CD4-positive, alpha-beta T cell treated with Interleukin-10 for 1 hour (primary cell): ENCODE measurements at regions not wholly inside any gene's neighbourhood (a gene's known extent, or its start where the extent isn't known, plus 50 kb on each side); places are given as distances from the start of the nearest gene placed in this dataset.

Experiments used
- DNase-seq: peaks from one replicate; pipeline ENCODE4 v3.0.0-alpha.2; 2020

DNA sequence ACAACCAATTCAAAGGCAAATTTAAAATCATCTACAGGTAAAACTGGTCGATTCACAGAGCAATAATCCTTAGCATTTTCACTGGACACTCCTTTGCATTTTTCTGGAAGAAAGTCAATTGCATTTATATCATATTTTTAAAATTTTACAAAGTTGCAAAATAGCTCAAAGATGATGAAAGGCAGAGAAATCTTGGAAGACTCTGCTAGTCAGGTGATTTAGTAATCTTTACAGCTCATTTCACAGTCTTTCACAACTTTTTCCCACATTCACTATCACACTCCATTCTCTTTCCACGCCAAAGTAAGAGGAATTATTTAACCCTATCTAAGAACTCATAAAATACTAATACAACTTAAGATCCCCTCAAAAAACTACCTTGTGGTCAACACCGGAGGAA lies 1063.8 kb downstream of the EFNB2 start:
- no peak for DNase-seq

DNA sequence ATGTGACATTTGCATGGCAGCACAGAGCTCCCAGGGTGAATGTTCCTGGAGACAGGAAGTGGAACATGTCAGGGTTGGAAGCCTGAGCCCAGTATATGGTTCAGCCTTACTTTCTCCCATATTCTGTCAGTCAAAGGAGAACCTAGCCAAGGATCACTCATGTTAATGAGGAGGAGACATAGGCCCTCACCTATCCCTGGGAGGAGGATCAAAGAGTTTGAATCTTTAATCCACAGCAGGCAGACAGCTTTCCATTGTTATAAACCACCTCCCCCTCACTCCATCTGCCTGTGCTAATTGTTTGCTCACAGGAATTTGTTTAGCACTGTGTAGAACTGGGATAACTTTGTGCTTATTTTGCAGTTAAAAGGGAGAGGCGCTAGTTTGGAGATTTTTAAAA lies 1069.1 kb downstream of the EFNB2 start:
- no peak for DNase-seq

DNA sequence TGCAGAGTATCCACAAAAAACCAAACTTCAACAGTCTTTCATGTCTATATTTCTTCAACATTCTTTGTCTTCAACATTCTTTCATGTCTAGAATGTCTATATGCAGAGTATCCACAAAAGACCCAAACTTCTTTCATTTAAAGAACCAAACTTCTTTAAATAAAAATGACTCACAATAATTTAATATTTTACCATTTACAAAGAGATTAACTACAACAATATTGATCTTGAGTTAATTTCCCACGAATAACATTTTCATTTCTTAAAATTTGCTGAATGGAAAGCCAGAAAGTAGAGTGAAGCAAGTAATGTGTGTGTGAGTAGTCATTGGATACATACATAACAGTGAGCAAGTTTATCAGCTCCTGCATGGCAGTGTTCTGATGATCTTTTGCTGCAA lies 1069.7 kb downstream of the EFNB2 start, which contains the start of gene DAOA:
TSS of gene DAOA (plus strand) at position 301 of the 400 bp plus-strand sequence.
- no peak for DNase-seq

DNA sequence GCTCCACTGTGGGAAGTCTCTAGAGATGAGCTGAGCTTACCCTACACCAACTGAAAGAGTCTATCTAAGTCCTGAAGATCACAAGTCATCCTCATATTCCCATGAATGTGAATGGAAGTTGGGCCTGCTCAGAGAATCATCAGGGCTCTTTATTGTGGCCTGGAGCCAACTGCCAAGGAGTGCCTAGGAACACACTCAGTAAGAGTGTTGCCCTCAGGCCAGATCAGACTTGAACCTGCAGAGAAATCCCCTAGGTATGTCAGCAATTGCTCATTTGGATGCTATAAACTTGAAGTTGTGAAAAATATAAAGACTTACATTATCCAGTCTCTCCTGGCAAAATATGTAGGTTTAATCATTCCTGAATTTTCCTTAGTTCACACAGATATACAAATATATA lies 1070.2 kb downstream of the EFNB2 start:
- DNase-seq, result no peak

DNA sequence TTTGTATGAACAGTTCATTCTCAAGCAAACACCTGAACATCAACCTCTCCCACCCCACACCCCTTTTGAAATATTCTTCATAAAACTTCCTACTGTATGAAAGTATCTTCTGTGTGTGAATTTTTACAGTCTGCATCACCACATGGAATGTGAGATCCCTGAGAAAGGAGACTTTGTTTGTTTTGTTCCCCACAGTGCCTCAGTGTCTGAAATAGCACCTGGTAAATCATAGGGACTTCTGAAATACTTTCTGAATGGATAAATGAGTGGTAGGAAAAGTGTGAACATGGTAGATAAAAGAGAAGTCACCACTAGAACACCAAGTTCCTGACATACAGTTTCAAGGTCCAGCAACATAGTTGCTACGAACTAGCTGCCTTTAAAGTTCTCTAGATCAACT lies 1071.2 kb downstream of the EFNB2 start:
- no peak for DNase-seq

DNA sequence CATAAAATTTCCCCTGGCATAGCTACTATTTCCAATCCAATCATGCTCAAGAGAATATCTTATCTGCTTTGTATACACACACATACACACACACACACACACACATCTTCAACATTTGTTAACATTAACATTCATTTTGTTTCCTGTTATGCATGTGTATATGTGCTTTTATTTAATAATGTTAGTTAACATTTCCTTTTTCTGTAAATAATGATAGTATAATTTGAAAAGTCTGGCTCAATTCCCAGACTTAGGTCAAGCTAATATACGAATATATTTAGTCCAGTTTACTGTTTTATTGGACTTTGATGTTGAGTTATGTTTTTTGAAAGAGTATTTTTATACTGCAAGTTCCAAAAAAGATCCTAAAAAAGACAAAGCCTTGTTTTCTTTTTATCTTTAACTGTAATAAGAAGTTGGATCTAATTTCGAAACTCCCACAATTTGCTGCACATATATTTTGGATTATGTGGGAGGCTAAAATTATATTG lies 1072.4 kb downstream of the EFNB2 start:
- DNase-seq, result no peak

DNA sequence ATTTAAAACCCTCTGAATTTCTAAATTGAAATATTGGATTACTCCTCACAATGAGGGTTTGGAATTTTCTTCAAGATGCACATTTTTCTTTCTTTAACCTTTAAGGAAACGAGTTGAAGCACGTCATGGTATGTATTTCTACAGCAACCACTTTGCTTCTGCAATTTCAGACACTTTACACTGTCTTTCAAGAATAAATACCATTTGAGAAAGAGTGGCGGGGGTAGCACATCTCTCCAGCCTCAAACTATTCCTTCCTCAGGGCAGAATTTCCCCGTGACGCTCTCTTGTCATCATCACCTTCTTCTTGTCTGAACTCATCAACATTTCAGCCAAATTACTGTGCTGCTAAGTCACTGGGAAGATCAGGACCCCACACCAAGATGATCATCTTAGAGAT lies 1073.4 kb downstream of the EFNB2 start:
- DNase-seq, result no peak

DNA sequence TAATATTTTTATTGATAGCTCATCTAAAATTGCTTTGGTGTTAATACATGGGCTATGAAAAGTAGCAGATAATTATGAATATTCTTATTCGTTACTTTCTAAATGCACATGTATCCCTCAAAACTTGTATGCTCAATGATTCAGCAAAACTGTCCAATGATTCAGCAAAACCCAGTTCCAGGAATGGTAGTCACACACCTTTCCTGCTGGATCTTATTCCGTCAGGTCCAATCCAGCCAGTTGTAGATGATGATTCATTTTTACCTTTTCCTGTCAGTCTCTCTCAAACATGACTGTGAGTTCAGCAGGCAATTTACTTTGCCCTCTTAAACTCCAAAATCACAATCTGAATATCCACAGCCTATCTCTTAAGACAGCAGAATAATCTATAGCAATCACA lies 1082.6 kb downstream of the EFNB2 start:
- no peak for DNase-seq

DNA sequence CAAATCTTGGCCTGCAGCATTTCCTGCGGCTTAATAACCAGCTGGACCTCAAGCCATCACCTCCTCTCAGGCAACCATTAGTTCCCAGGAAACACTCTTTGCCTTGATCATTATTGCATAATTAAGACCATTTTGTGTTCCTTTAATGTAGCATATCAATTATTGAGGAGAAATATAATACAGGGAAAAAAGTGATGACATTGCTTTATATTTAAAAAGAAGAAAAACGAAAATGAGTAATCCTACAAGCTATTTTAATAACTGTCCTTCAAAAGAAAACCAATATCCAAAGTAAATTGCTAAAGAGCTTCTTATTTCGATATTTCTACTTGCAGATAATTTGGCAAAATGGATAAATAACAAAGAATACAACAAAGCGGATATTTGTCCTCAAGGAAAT lies 1084.7 kb downstream of the EFNB2 start:
- no peak for DNase-seq

DNA sequence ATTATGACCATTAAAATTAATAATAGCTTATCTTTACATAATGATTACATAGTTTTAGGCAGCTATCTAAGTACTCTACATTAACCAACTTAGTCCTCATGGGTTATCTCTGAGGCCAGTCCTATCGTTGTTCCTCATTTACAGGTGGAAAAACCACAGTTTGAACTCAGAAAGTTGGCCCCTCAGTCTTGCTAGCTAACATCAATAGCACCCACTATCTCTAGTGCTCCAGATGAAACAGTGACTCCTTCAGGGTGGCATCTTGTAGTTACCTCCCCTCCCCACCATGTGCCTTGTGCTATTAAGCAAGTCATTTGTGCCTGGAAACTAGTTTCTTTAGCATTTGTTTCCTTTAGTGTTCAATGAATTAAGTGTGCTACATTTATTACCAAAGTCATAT lies 1086.7 kb downstream of the EFNB2 start:
- DNase-seq, result no peak

DNA sequence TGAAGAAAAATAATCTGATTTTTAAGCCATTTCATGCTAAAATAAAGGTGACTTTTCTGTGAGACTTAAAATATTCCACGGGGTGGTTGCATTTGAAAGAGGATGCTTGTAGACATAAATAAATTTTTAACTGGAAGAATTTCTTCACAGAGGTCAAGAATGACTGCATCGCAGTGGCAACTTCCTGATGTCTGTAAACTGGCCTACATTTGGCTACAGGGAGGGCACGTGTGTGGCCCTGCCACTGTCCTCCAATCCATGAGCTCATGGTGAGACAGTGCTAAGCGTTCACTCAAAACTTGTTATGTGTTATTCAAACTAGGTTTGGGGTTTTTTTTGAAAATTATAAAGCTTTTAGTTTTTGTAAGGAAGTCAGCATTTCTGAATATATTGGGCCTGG lies 1089.3 kb downstream of the EFNB2 start:
- no peak for DNase-seq

DNA sequence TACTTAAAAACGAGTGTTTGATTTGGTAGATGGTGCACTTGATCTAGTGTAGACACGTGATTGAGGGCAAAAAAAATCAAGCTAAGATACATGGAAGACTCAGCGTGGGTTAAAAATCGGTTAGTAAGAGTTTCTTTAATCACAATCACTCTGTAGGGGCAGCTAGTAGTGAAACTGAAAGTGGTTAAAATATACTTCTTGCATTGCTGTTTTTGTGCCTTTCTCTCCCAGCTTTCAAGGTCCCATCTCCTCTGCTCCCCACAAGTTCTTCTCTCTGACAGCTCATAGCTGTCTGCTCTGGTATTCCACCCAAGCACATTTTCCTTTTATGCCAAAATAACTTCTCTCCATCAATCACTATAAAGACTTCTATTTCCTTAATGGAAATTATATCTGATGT lies 1089.7 kb downstream of the EFNB2 start:
- no peak for DNase-seq

DNA sequence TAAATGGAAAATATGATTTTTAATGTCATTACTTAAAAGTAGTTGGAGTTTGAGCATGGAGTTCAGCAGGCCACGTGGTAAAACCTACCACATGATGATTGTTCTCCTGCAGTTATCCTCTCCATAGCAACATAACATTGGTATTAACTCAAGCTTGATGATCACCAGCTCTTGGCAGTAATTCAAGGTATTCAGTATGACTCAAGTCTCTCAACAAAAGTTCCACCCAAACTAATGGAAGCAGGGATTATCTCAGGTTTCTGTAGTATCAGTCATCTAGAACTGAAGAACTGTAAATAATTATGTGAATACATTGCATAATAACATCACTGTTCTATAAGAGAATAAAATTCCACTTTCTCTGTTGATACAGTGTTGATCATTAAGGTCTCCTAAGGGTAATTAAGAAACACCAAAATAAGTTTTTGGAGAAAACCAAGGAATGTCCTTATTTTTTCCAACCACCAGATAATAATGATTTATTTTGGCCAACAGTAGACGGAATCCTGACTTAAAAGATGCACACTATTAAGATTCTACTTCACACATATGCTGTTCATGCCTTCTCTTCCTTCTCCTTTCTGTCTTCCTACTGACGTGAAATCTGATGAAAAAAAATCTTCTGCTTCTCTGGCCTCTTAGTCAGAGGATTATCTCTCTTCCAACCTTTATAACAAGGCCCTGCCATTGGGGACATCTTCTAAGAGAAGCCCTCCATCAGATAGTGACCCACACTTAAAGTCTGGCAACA lies 1092.3 kb downstream of the EFNB2 start:
- DNase-seq, result no peak

DNA sequence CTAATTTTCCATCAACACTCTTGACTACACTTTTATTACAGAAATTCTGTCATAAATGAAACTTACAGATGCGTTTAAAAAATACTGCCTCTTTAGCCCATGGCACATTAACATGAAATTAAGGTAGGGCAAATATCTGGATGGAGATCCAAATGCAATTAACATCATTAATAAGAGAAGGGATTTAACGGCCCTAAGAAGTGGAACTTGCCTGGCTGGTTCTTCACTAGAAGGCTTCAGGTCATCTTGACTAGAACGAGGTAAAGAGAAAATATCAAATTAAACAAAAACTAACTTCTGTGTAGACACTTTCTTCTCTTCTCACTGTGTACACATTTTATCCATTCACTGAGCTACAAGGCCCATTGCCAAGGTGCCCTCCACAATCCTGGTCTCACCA lies 1093.4 kb downstream of the EFNB2 start:
- no peak for DNase-seq

DNA sequence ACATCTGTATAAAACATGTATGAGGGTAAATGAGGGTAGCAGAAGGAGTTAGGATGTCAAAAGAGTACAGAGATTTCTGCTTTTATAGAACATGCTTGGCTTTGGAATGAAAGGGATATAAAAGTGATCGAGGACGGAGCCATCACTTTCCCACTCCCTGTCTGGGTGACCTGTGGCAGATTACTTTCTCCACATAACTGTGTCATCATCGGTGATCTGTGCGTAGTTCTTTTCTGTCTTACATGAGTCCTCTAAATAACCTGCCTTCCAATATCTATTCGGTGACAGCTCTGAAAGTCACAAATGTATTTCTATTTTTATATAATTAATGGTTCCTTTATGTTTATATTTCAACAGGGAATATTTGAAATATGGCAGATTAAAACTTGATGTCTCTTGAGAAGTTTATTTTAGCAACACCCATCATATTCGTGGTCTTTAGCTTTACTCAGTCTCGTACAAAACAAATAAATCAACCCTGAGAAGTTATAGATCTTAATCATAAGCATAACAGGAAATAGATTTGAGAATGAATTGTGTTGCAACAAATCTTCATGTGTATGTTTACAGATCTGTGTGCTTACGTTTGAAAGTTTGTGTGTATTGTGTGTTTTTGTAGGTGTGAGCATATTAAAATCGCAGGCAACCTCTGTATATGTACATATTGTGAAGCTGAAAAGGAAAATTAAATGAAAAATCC lies 1094.3 kb downstream of the EFNB2 start:
- DNase-seq, result no peak

DNA sequence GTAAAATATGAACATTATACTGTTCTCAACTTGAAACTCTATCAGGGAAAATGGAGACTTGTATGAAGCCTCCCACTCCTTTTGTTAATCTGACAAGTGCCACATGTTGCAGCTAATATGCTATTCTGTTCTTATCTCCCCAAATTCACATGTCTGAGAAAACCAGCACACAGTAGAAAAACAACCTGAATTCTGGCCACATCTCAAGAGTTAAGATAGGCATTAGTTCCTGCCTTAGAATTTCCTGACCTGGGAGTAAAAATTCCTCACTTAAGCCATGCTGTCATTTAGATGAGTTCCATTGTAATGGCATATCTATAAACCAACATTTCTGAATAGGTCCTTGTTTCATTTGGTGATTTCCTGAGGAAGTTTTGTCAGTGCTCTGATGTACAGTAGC lies 1098.5 kb downstream of the EFNB2 start:
- no peak for DNase-seq

DNA sequence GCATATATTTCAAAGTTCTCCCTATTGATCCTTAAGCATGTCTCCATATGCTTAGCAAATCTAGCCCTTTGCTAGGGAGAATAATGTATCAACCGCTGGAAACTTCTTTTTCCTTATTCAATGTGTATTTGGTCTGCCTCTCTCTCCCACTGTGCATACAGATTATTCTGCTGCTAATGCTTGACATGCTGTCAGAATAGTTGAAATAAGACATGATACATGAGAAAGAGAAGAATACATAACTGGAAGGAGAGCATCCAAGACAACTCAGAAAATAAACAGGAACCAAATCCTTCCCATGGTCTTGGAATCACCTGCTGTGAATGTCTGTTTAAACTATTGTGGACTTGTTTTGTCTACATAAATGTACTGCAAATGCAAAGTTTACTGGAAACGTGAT lies 1103.0 kb downstream of the EFNB2 start:
- no peak for DNase-seq

DNA sequence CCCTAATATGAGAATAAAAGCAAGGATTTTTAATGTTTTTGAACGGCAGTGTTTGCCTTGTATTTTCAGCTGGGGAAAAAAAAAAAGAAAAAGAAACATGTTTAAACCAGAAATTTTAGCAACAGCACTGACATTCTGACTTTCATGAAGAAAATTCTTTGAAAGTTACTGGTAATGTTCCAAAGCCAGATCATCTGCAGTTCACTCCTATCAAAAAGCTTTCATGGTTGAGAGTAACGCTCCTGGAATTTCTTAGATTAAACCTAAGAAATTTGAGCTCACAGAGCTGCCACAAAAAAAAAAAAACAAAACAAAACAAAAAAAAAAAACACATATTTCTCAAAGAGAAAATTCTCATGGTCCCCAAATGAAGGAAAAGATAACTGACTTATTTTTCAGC lies 1106.7 kb downstream of the EFNB2 start:
- DNase-seq, result no peak

DNA sequence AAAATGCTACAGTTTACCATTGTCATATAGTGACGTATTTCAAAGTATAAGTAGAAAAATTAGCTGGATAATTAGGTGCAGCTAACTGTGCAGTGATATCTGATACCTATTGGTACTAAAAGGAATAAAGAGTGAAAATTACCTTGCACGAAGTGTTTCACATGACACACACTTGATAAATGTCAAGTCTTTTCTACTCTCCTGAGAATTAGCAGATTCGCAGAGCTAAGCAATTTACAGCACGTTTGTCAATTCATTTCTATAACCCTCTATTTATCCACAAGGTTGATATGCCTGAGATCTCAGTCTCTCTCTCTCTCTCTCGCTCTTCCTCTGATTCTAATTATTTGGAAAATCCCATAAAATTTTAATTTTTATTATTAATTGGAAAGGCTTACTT lies 1109.0 kb downstream of the EFNB2 start:
- DNase-seq, result no peak

DNA sequence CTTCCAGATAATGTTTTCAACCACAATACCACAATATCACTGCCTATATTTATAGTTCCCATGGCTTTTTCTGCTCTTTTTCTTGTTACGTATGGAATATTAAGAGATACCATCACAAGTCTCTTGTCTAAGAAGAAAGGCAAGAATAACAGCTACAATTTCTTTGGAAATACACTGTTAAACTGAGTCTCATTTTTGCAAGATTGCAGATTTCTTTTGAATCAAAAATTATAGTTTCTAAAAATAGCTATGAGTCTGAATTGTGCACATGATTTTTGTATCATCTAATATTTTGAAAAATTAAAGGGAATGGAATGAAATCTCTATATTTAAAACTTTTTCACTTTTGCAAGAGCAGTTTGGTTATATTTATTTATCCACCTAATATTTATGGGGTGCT lies 1120.8 kb downstream of the EFNB2 start:
- DNase-seq, result no peak

DNA sequence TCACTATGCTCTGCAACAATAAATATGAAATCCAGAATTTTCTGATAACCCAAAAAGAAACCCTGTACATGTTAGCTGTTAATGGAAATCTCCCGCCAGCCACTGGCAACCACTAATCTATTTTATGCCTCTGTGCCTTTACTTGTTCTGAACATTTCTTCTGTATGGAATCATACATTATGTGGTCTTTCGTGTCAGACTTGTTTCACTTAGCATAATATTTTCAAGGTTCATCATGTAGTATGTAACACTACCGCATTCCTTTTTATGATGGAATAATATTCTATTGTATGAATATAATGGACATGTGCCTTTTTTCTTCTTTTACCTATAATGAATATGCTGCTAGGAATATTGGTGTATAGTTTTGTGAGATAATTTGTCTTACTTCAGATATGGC lies 1123.3 kb downstream of the EFNB2 start:
- no peak for DNase-seq

DNA sequence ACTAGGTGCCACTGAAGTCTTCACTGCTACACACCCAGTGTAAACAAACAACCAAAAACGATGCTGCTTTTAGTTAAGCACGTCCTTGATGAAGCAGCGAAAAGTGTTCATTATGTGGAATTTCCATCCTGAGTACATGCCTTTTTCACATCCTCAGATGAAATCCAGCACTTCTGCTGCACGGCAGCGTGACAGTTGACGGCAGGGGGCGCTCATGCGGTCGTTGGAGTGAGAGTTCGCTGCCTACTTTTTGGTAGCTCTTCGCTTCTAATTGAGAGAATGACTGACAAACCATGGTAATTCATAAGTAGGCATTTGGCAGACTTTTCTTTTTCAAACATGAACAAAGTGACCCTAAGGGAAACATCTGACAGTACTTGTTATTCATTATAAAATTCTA lies 1124.9 kb downstream of the EFNB2 start:
- peak; percentile 14 for DNase-seq

DNA sequence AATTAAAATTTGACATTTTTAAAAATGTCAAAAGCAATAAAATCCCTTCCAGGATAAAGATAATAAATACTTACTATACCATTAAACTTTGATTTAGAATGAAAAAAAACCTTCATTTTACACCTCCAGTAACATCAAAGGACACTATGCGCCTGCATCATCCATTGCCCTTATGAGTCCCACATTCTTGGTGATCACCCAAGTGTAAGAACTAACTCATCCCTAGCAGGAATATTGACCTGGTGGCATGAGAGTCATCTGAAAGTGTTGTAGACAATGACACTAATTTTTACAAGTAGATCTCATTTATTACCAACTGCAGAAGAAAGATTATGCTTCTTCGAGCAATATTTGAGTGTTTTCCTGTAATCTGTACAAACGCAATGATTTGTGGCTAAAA lies 1128.9 kb downstream of the EFNB2 start:
- no peak for DNase-seq

DNA sequence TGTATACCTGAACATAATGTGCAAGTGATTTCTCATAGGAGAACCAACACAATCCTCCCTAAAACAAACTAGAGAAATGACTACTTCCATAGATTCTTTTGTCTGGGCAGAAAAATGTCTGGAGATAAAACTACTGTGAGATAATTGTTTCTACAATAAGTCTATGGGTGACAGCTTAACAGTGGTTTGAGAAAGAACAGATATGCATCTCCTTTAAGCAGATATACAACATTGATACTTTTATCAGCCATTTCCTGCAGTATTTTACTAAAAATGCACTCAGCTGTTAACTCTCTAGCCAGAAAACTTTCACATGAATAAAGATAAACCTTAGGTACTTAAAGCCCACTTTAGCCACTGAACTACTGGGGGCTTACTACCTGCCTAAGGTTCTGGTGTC lies 1132.4 kb downstream of the EFNB2 start:
- DNase-seq, result no peak

DNA sequence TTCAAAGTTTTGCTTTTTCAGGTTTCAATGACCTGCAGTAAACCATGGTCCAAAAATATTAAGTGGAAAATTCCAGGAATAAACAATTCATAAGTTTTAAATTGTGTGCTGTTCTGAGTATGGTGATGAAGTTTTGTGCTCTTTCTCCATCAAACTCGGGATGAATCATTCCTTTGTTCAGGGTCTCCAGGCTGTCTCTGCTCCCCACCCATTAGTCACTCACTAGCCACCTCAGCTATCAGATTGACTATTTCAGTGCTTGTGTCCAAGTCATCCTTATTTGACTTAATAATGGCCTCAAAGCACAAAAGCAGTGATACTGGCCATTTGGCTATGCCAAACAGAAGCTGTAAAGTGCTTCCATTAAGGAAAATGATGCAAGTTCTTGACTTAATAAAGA lies 1140.4 kb downstream of the EFNB2 start:
- DNase-seq, result no peak
